Ureter (tissue), 1 donor: ENCODE measurements at regions not wholly inside any gene's neighbourhood (a gene's known extent, or its start where the extent isn't known, plus 50 kb on each side); places are given as distances from the start of the nearest gene placed in this dataset.
"Not testable (repeated sequence)": the region's sequence is repeated elsewhere in the genome, so short reads cannot be mapped to it uniquely, and the experiment has no call there.

Source experiments
- DNase-seq: peaks from one replicate; pipeline ENCODE4 v3.0.0-alpha.2; 2020; ENCODE audit warnings: low spot score
- donor health status: DM: yes; HTN: yes; CAD: no.

DNA sequence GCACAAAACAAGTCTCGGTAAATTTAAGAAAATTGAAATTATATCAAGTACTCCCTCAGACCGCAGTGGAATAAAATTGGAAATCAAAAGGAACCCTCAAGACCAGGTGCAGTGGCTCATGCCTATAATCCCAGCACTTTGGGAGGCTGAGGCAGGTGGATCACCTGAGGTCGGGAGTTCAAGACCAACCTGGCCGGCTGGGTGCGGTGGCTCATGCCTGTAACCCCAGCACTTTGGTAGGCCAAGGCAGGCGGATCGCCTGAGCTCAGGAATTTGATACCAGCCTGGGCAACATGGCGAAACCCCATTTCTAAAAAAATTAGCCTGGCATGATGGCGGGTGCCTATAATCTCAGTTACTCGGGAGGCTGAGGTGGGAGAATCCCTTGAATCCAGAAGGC, 135.7 kb upstream of the RAG2 start:
- not testable (repeated sequence) for DNase-seq

GRCh38 chr11:36730761-36731160, 132.7 kb upstream of the RAG2 start:
- DNase-seq: no peak

- DNase-seq: no peak
Observed at GRCh38 chr11:36729825-36730224, 131.8 kb upstream of the RAG2 start.

- no peak for DNase-seq
Observed at GRCh38 chr11:36726420-36726819, 128.4 kb upstream of the RAG2 start.

- no peak for DNase-seq
Observed at GRCh38 chr11:36724742-36725385, 126.8 kb upstream of the RAG2 start.

GRCh38 chr11:36722421-36722820, 124.4 kb upstream of the RAG2 start:
- no peak for DNase-seq

GRCh38 chr11:36719358-36720107, 121.5 kb upstream of the RAG2 start:
- no peak for DNase-seq

- DNase-seq: no peak
Observed at GRCh38 chr11:36718451-36718850, 120.4 kb upstream of the RAG2 start.

GRCh38 chr11:36713715-36714114, 115.7 kb upstream of the RAG2 start:
- DNase-seq: no peak

GRCh38 chr11:36711104-36711825, 113.2 kb upstream of the RAG2 start:
- DNase-seq: no peak
